ENCODE measurements at regions not wholly inside any gene's neighbourhood (a gene's known extent, or its start where the extent isn't known, plus 50 kb on each side); places are given as distances from the start of the nearest gene placed in this dataset.

DNA sequence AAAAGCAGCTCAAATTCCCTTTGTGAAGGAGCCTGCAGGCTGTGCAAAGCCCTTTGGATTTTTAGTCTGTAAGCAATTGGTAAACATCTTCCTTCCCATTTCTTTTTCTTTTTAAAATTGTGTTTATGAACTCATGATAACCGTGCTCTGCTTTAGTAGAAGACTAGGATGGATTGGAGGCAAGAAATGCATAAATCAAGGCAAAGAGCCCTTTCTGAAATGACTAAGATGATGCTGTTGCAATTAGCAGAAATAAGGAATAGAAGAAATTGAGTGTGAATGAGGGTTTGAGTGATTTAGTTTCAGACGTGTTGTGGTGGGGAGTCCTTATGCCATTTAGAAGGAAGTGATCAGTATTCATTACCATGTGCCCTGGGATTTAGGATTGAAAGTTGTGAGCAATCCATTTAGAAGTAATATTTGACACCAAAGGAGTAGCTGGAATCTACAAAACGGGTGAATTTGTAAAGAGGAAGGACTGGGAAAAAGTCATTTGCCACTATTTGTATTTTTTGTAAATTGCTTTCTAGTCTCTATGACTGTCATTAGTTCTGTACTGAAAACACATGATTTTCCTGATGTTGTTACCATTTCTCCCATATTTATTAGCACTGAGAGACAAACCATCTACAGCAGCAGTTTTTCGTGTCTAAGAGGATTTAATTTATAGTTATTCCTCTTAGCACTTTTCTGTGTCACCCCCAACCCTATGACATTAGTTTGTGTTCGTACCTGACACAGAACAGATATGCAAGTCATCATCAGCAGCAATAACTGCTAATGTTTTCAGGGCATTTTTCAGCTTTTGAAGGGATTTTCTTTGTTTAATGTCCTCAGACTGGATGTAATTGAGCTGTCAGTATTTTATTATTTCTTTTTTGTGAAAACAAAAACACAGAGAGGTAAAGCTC is 265.0 kb downstream of the UTRN start:
- TF ChIP-seq CTCF (IDR thresholded peaks at IDR 0.05): no peak
- TF ChIP-seq ZFX (IDR thresholded peaks at IDR 0.05; ENCODE audit: borderline replicate concordance): no peak

Measured in 22Rv1 (cell line).